Head of caudate nucleus (tissue), 42 donors: ENCODE measurements at regions not wholly inside any gene's neighbourhood (a gene's known extent, or its start where the extent isn't known, plus 50 kb on each side); places are given as distances from the start of the nearest gene placed in this dataset.
A peak's percentile ranks its signal among the peaks of the same experiment; 100 is the strongest.

Experiments used
- DNase-seq, 42 donors: peaks; one replicate each; pipeline versions ENCODE4 v3.0.0 to v3.0.0-alpha.2; 2020 to 2021; ENCODE audit warnings: mixed read lengths in 7 of 42
- intact Hi-C: fragments of 100-400 bp; cut with DNase I; formaldehyde crosslinking; loops from one replicate; pipeline ENCODE4 v1.15.0; 2022

GRCh38 chr21:16358784-16359183 is 629.0 kb downstream of the USP25 start:
- DNase-seq, result no peak
- intact Hi-C loops, result no loop called here

- no peak for DNase-seq
These were observed 633.3 kb downstream of the USP25 start for GRCh38 chr21:16363100-16363499.

GRCh38 chr21:16363518-16363917 is 633.7 kb downstream of the USP25 start:
- intact Hi-C loops, result no loop called here
- no peak for DNase-seq

More at GRCh38 chr21:16363100-16363499, 633.3 kb downstream of the USP25 start:
- intact Hi-C loops, result no loop called here

- intact Hi-C loops, result no loop called here
- DNase-seq, result no peak
These were observed 636.4 kb downstream of the USP25 start for GRCh38 chr21:16366207-16366606.

- intact Hi-C loops, result no loop called here
- DNase-seq, result no peak
These were observed 637.3 kb downstream of the USP25 start for GRCh38 chr21:16367079-16367478.

GRCh38 chr21:16370186-16370585 is 640.4 kb downstream of the USP25 start:
- DNase-seq, result no peak
- intact Hi-C loops, result no loop called here

- DNase-seq, result no peak
- intact Hi-C loops, result no loop called here
These were observed 642.8 kb downstream of the USP25 start for GRCh38 chr21:16372586-16372985.

- no peak for DNase-seq
- intact Hi-C loops, result no loop called here
These were observed 646.9 kb downstream of the USP25 start for GRCh38 chr21:16376673-16377072.

- no peak for DNase-seq
- intact Hi-C loops, result no loop called here
These were observed 647.4 kb downstream of the USP25 start for GRCh38 chr21:16377120-16377658.

- intact Hi-C loops, result no loop called here
- no peak for DNase-seq
These were observed 648.1 kb downstream of the USP25 start for GRCh38 chr21:16377857-16378256.

GRCh38 chr21:16378525-16378924 is 648.7 kb downstream of the USP25 start:
- intact Hi-C loops, result no loop called here
- DNase-seq, result no peak

- DNase-seq, result no peak
- intact Hi-C loops, result no loop called here
These were observed 658.5 kb downstream of the USP25 start for GRCh38 chr21:16388291-16388690.

GRCh38 chr21:16388911-16389560 is 659.3 kb downstream of the USP25 start:
- intact Hi-C loops, result no loop called here

GRCh38 chr21:16389643-16390042 is 659.9 kb downstream of the USP25 start:
- no peak for DNase-seq
- intact Hi-C loops, result no loop called here

More at GRCh38 chr21:16388911-16389560, 659.3 kb downstream of the USP25 start:
- no peak for DNase-seq

- intact Hi-C loops, result no loop called here
- DNase-seq, result no peak
These were observed 665.5 kb downstream of the USP25 start for GRCh38 chr21:16395285-16395684.

- intact Hi-C loops, result no loop called here
- peak in 1 of 42 donors; percentile 15 for DNase-seq
These were observed 673.0 kb downstream of the USP25 start for GRCh38 chr21:16402752-16403151.

GRCh38 chr21:16404776-16405175 is 675.0 kb downstream of the USP25 start:
- intact Hi-C loops, result no loop called here
- DNase-seq, result no peak

GRCh38 chr21:16406355-16406754 is 676.6 kb downstream of the USP25 start:
- intact Hi-C loops, result no loop called here

GRCh38 chr21:16407403-16408240 is 677.8 kb downstream of the USP25 start:
- intact Hi-C loops, result no loop called here
- DNase-seq, result no peak

More at GRCh38 chr21:16406355-16406754, 676.6 kb downstream of the USP25 start:
- DNase-seq, result no peak

GRCh38 chr21:16408280-16408679 is 678.5 kb downstream of the USP25 start:
- intact Hi-C loops, result no loop called here
- DNase-seq, result no peak
